Vagina (tissue), 2 donors: ENCODE measurements at regions not wholly inside any gene's neighbourhood (a gene's known extent, or its start where the extent isn't known, plus 50 kb on each side); places are given as distances from the start of the nearest gene placed in this dataset.

ENCODE experiments used
- CTCF ChIP-seq, 3 experiments: fragments of 450-650 bp in 2 of 3; fragments of 200-600 bp in 1 of 3; sonication (generic) in 1 of 3; IDR thresholded peaks; one replicate each; pipeline ENCODE4 v1.5.1; 2017 to 2019; ENCODE audit warnings: antibody characterized with exemption in 3 of 3, mild to moderate bottlenecking in 2 of 3, moderate library complexity in 2 of 3
- POLR2A ChIP-seq, 2 donors: fragments of 450-650 bp; IDR thresholded peaks; one replicate each; pipeline ENCODE4 v1.6.1; 2017; ENCODE audit warnings: antibody characterized with exemption in 2 of 2, mild to moderate bottlenecking in 2 of 2, moderate library complexity in 2 of 2
- POLR2AphosphoS5 ChIP-seq, 2 donors: sonication (generic); formaldehyde crosslinking; IDR thresholded peaks; one replicate each; pipeline ENCODE4 v1.9.0; 2017; ENCODE audit warnings: antibody characterized with exemption in 2 of 2, mild to moderate bottlenecking in 2 of 2, low read depth in 1 of 2; ENCODE audit not compliant: insufficient read depth in 1 of 2

- TF ChIP-seq CTCF (IDR thresholded peaks at IDR 0.05) (no peak), POLR2AphosphoS5 (IDR thresholded peaks at IDR 0.05; ENCODE audit: insufficient read depth in 1 of 2, low read depth in 1 of 2) (no peak), POLR2A (IDR thresholded peaks at IDR 0.05) (no peak)
Observed at GRCh38 chr6:23441808-23442461, 684.1 kb upstream of the NRSN1 start.
